ENCODE measurements at regions not wholly inside any gene's neighbourhood (a gene's known extent, or its start where the extent isn't known, plus 50 kb on each side); places are given as distances from the start of the nearest gene placed in this dataset.

GRCh38 chr9:105881021-105881420 lies 186.7 kb downstream of the TMEM38B start:
- no peak for TF ChIP-seq POLR2A (IDR thresholded peaks at IDR 0.05; ENCODE audit: low read length)
- no peak for TF ChIP-seq GATA1 (IDR thresholded peaks at IDR 0.05; ENCODE audit: low read depth, low read length)
